Activated T-cell treated with anti-CD3 and anti-CD28 coated beads, Interleukin-2, amount 50 U/mL, for 24 hours (primary cell): ENCODE measurements at regions not wholly inside any gene's neighbourhood (a gene's known extent, or its start where the extent isn't known, plus 50 kb on each side); places are given as distances from the start of the nearest gene placed in this dataset.
"Not testable (repeated sequence)": the region's sequence is repeated elsewhere in the genome, so short reads cannot be mapped to it uniquely, and the experiment has no call there.

Experiments
- DNase-seq: peaks from one replicate; pipeline ENCODE4 v3.0.0-alpha.2; 2020
- H3K27ac Mint-ChIP-seq: 2 replicates; pipeline ENCODE4 v1.8.0; 2020; ENCODE audit warnings: mild to moderate bottlenecking, mixed read lengths
- H3K27me3 Mint-ChIP-seq: 2 replicates; pipeline ENCODE4 v1.8.0; 2020; ENCODE audit warnings: mixed read lengths
- H3K36me3 Mint-ChIP-seq: 2 replicates; pipeline ENCODE4 v1.8.0; 2020; ENCODE audit warnings: low read depth, mixed read lengths
- H3K4me1 Mint-ChIP-seq: 2 replicates; pipeline ENCODE4 v1.8.0; 2020; ENCODE audit warnings: low read depth, mixed read lengths
- H3K4me3 Mint-ChIP-seq: 2 replicates; pipeline ENCODE4 v1.8.0; 2020; ENCODE audit warnings: mild to moderate bottlenecking, moderate library complexity, mixed read lengths
- H3K9me3 Mint-ChIP-seq: 2 replicates; pipeline ENCODE4 v1.8.0; 2020; ENCODE audit warnings: mixed read lengths

DNA sequence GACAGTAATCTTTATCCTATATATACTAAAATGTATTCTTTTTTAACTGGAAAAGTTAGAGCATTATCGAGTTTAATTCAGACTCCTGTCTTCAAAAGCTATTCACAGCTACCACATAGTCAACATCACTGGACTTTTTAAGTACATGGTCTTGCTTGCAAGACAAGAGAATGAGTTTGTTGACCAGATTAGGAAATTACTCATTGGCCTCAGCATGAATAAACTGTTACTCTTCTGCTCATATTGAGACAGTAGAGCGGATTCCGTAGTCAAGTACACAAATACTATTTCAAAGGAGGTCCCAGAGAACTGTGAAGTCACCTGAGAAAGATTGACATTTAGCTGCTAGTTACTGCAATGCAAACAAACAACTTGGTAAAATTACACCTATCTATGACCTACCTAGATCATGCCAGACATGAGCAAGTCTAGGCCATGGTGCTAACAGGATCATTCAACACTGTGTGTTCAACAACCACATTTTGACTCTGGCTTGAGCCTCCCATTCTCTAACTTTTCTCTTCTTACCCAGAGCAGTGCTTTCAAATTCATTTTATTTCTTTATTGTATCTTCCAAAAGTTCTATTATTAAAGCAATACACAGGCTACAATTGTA, 280.9 kb downstream of the NEBL start:
- no peak for DNase-seq
- H3K27ac Mint-ChIP-seq: no peak overlapping the region
- H3K4me3 Mint-ChIP-seq: no peak overlapping the region
- H3K4me1 Mint-ChIP-seq: peaks cover 4% of the 10 kb centered on the region
- H3K36me3 Mint-ChIP-seq: no peaks in the 10 kb centered on the region
- H3K27me3 Mint-ChIP-seq: no peaks in the 10 kb centered on the region
- H3K9me3 Mint-ChIP-seq: no peaks in the 10 kb centered on the region

DNA sequence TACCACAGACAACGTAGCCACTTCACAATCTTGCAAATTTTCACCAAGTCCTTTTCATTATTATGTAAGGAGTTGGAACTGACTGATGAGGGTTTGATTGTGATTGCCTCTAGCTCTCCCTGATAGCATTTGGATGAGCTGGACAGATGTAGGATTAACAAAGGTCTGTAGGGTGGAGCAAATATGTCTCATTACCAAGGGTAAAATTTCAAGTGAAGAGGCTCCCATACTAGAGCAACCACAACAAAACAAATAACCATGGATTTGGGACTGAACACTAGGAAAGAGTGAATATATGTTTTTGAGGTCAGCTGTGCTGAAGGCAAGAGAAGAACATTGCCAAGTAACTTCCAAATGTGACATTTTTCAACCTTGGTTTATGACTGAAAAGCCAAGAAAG, 281.7 kb downstream of the NEBL start:
- Mint-ChIP-seq H3K27me3 (no peaks in the 10 kb centered on the region), H3K27ac (no peak overlapping the region), H3K4me3 (no peak overlapping the region), H3K36me3 (no peaks in the 10 kb centered on the region), H3K9me3 (no peaks in the 10 kb centered on the region), H3K4me1 (peaks cover 4% of the 10 kb centered on the region)
- DNase-seq: no peak

DNA sequence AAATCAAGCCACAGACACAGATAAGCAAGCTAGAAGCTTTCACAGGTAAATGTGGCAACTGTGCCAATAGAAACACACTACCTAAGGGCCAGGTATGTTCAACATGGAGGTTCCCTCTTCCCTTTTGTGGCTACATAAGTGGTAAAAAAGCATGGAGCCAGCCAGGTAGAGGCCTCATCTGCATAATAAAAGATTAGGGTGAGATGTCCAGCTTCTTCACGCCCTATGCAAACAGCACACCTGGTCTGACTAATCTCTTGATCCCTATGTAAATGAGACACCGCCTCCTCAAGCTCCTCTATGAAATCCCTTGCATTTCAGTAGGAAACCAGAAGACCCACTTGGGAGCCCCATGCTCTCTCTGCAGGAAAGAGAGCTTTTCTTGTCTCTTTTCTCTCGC, 282.2 kb downstream of the NEBL start:
- DNase-seq: no peak
- no peak overlapping the region for H3K27ac Mint-ChIP-seq
- no peaks in the 10 kb centered on the region for H3K27me3 Mint-ChIP-seq
- H3K36me3 Mint-ChIP-seq: no peaks in the 10 kb centered on the region
- H3K9me3 Mint-ChIP-seq: no peaks in the 10 kb centered on the region
- H3K4me3 Mint-ChIP-seq: no peak overlapping the region
- peaks cover 4% of the 10 kb centered on the region for H3K4me1 Mint-ChIP-seq

DNA sequence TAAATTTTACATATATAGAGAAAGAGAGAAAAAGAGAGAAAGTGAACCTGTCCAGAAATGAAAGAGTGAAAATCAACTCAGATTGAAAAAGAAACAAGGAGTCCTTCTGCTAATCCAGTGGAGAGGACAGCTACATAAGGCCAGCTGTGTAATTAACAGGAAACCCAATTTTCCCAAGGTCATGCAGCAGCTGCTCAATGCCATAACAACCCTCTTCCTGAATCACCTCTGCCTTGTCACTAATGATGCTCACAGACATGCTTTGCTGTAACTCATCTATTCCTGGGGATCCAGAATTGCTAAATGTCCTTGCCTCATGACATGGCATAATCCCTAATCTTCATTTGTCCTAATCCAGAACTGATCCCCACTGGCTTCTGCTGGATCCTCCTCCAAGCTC, 288.6 kb downstream of the NEBL start:
- no peaks in the 10 kb centered on the region for H3K4me1 Mint-ChIP-seq
- DNase-seq: no peak
- no peaks in the 10 kb centered on the region for H3K27me3 Mint-ChIP-seq
- peaks cover 2% of the 10 kb centered on the region for H3K9me3 Mint-ChIP-seq
- H3K27ac Mint-ChIP-seq: no peak overlapping the region
- no peak overlapping the region for H3K4me3 Mint-ChIP-seq
- no peaks in the 10 kb centered on the region for H3K36me3 Mint-ChIP-seq

DNA sequence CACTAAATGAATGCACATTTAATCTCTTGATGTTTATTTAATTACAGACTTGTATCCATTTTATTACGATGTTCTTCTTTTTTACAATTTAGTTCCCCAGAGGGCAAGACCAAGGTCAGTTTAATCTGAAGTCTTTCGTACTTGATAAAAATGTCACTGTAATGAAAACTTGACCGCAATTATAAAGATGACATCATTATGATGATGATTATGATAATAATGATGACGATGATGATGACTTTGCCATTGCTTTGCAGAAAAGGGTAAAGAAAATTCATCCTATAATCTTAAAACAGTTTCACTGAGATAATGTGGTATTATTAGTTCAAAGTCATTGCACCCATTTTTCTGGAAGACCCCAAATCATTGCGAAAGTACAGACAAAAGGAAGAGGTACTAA, 290.1 kb downstream of the NEBL start:
- no peaks in the 10 kb centered on the region for H3K4me1 Mint-ChIP-seq
- no peak for DNase-seq
- H3K36me3 Mint-ChIP-seq: no peaks in the 10 kb centered on the region
- no peak overlapping the region for H3K4me3 Mint-ChIP-seq
- no peak overlapping the region for H3K27ac Mint-ChIP-seq
- no peaks in the 10 kb centered on the region for H3K27me3 Mint-ChIP-seq
- H3K9me3 Mint-ChIP-seq: peaks cover 2% of the 10 kb centered on the region

DNA sequence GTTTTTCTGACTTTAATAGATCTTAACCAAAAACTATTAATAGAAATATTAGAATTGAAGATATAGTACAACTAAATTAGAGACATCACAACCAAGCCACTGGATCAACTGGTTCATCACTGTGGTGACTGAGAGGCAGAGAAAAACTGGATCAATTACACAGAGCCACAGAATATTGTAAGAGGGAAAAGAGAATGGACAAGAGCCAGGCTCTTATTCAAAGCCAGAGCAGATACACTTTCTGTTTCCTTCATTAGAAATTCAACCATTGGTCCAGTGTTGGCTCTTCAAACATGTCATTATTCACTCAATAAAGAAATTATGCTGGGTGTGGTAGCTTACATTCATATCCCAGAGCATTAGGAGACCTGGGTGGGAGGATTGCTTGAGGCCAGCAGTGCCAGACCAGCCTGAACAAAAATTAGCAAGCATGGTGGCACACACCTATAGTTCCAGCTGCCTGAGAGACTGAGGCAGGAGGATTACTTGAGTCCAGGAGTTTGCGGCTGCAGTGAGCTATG, 295.1 kb downstream of the NEBL start:
- Mint-ChIP-seq H3K4me1 (no peaks in the 10 kb centered on the region), H3K27me3 (no peaks in the 10 kb centered on the region), H3K27ac (no peak overlapping the region), H3K36me3 (no peaks in the 10 kb centered on the region), H3K4me3 (no peak overlapping the region), H3K9me3 (no peaks in the 10 kb centered on the region)
- no peak for DNase-seq

DNA sequence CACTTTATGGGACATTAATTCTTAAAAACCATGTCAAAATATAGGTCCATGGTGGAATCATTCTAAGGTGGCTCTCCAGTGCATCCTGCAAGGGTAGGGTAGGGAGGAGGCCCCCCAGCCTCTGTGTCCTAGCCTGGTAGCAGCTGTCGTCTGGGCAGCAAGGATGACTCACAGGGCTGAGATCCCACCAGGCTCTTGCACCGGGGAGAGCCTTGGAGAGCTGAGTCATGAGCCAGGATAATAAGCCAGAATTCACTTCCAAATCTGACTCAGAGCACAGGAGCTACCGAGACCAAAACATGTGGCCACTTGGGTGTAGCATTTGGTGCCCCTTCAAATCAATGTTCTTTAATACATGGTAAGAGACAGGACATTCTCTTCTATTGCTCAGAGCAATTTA, 298.5 kb downstream of the NEBL start:
- Mint-ChIP-seq H3K27ac (no peak overlapping the region), H3K27me3 (no peaks in the 10 kb centered on the region), H3K9me3 (no peaks in the 10 kb centered on the region), H3K36me3 (no peaks in the 10 kb centered on the region), H3K4me3 (no peak overlapping the region), H3K4me1 (no peaks in the 10 kb centered on the region)
- no peak for DNase-seq

DNA sequence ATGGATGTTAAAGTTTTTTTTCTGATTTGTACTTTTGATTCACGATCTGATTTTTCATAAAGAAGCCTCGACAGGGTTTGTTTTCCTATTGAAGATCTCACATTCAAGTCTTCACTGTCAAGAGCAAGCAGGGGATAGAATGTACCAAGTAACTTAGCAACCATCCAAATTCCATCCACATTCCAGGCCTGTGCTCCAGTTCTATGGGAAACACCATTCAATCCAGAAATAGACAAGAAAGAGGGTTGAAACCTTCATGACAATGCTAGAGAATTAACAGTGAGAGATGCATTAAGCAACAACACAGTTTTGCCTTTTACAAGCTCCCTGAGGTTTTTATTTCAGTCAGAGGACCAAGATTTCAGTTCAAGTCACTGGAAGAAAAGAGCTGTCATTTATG, 300.2 kb downstream of the NEBL start:
- Mint-ChIP-seq H3K27ac (no peak overlapping the region), H3K4me1 (no peaks in the 10 kb centered on the region), H3K9me3 (no peaks in the 10 kb centered on the region), H3K36me3 (no peaks in the 10 kb centered on the region), H3K4me3 (no peak overlapping the region), H3K27me3 (no peaks in the 10 kb centered on the region)
- no peak for DNase-seq

DNA sequence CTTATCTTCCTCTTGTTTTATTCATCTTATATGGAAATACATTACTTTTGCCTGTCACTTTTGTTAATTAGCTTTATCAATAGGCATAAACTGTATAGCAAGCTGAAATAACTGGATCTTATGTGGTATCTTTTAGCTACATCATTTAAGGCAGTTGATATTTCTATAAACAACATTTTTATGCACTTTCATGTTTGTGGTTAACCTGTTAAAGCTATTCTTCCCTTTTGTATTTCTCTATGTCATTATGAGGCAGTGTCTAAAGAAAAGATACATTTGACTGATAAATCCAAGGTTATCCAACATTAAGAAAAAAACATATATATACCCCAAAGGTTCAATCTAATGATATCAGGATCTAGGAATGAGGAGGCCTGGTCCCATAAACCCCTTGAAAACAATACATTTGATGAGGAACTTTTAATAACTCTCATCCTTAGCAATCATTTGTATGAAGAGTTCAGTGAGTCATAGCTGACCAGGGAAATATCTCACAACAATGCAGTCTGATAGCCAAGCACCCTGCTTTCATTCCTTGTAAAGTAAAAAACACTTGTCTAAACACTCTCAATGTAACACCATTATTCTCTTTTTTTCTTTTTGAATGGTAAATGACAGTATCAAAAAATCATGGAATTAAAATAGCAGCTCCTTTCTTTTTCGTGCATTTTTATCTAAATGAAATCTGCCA, 300.9 kb downstream of the NEBL start:
- H3K9me3 Mint-ChIP-seq: peaks cover 4% of the 10 kb centered on the region
- H3K27ac Mint-ChIP-seq: no peak overlapping the region
- DNase-seq: no peak
- no peak overlapping the region for H3K4me3 Mint-ChIP-seq
- H3K36me3 Mint-ChIP-seq: no peaks in the 10 kb centered on the region
- no peaks in the 10 kb centered on the region for H3K27me3 Mint-ChIP-seq
- H3K4me1 Mint-ChIP-seq: no peaks in the 10 kb centered on the region

DNA sequence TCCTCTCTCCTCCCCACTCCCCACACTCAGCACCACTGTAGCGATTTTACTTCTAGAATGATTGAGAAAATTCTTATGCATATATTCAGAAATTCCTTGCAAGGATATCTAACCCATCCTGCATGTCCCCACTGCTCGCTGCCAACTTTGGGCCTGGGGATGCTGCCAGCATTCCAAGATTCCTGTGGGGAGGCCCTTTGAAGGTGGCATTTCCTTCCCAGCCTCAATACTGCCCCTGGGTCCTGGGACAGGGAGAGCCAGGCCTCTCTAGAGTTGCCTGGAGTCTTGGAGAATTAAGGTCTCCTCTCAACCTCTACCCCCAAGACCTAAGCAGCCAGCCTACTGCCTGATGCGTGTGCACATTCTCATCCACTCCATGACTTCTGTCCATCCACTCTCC, 303.5 kb downstream of the NEBL start:
- Mint-ChIP-seq H3K27me3 (no peaks in the 10 kb centered on the region), H3K27ac (no peak overlapping the region), H3K36me3 (no peaks in the 10 kb centered on the region), H3K4me1 (no peaks in the 10 kb centered on the region), H3K9me3 (peaks cover 4% of the 10 kb centered on the region), H3K4me3 (no peak overlapping the region)
- no peak for DNase-seq

DNA sequence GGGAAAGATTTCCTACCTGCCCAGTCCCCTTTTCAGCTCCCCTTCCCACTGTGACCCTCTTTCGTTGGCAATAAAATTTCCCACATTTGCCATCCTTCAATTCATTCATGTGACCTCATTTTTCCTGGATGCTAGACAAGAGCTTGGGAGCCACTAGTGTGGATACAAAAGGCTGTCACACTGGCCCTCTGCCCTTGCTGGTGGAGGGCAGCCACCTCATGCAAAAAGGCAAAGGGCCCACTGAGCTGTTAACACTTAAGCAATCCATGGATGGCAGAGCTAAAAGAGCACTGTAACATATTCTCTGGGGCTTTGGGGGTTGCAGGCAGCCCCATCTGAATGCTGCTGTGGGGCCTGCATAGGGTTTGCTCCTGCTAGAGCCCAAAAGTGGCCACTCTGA, 315.1 kb downstream of the NEBL start:
- DNase-seq: no peak
- H3K4me3 Mint-ChIP-seq: no peak overlapping the region
- no peaks in the 10 kb centered on the region for H3K27me3 Mint-ChIP-seq
- no peak overlapping the region for H3K27ac Mint-ChIP-seq
- no peaks in the 10 kb centered on the region for H3K36me3 Mint-ChIP-seq
- H3K4me1 Mint-ChIP-seq: no peaks in the 10 kb centered on the region
- H3K9me3 Mint-ChIP-seq: peaks cover 18% of the 10 kb centered on the region

DNA sequence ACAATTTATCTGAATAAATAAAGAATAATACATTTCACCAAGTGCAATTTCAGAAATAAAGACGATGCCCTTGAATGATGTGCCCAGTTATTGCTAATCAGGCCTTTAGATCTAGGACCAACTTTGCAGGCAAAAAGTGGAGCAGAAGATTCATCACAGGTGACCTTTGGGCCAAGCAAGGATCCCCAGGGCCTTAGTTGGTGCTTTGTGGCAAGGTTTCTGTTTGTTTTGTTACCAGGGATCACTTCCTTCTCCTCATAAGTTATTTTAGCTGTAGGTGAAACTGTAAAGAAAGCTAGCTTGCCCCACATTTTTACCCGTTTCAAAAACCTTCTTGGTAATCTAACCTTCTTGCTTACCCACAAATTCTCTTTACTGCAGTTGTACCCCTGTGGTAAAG, 323.2 kb downstream of the NEBL start:
- Mint-ChIP-seq H3K27me3 (no peaks in the 10 kb centered on the region), H3K9me3 (peaks cover 5% of the 10 kb centered on the region), H3K4me3 (no peak overlapping the region), H3K4me1 (no peaks in the 10 kb centered on the region), H3K36me3 (no peaks in the 10 kb centered on the region), H3K27ac (no peak overlapping the region)
- DNase-seq: no peak

DNA sequence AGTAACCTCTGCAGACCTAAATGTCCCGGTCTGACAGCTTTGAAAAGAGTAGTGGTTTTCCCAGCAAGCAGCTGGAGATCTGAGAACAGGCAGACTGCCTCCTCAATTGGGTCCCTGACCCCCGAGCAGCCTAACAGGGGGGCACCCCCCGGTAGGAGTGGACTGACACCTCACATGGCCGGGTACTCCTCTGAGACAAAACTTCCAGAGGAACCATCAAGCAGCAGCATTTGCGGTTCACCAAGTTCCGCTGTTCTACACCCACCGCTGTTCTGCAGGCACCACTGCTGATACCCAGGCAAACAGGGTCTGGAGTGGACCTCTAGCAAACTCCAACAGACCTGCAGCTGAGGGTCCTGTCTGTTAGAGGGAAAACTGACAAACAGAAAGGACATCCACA, 341.1 kb downstream of the NEBL start:
- H3K4me1 Mint-ChIP-seq, H3K9me3 Mint-ChIP-seq, H3K27ac Mint-ChIP-seq, DNase-seq, H3K4me3 Mint-ChIP-seq, H3K27me3 Mint-ChIP-seq, H3K36me3 Mint-ChIP-seq: not testable (repeated sequence)

DNA sequence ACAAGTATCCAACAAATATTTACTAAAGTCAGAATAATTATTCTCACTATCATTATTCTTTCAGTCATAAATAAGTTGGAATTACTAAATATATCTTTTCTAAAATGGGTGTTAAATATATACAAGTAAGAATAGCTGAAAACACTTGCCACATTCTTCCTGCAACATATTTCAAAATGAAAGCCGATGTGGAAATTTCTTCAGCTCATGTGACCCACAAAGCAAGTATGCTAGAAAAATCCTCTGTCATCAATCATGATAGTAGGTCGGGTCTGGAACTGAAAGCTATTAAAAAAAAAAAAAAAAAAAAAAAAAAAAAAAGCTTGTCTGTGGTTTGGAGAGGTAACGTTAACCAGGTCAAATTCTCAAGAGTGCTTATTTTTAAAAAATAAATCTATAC, 344.7 kb downstream of the NEBL start:
- Mint-ChIP-seq H3K36me3 (no peaks in the 10 kb centered on the region), H3K27ac (no peak overlapping the region), H3K9me3 (peaks cover 7% of the 10 kb centered on the region), H3K4me3 (no peak overlapping the region), H3K27me3 (no peaks in the 10 kb centered on the region), H3K4me1 (no peaks in the 10 kb centered on the region)
- no peak for DNase-seq

DNA sequence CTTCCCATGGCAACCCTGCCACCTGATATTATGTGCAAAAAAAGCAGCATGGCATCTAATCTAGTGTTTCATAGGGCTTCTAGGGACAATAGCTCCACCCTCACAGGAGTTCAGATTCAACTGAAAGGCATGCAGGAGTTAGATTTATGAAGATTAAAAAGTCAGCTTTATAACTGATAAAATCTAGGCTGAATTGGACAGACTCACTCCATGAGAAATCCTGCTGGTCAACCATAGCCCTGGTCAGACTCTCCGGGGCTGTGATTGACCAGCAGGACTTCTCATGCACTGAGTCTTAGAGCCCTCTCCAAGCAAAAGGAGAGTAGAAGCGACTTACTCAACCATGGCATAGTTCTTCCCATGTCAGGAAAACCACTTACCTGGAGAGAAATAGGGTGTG, 345.4 kb downstream of the NEBL start:
- Mint-ChIP-seq H3K27ac (no peak overlapping the region), H3K36me3 (no peaks in the 10 kb centered on the region), H3K4me1 (no peaks in the 10 kb centered on the region), H3K4me3 (no peak overlapping the region), H3K27me3 (no peaks in the 10 kb centered on the region), H3K9me3 (peaks cover 7% of the 10 kb centered on the region)
- no peak for DNase-seq
